Inflammatory macrophage (primary cell): ENCODE measurements at regions not wholly inside any gene's neighbourhood (a gene's known extent, or its start where the extent isn't known, plus 50 kb on each side); places are given as distances from the start of the nearest gene placed in this dataset.
"Not testable (repeated sequence)": the region's sequence is repeated elsewhere in the genome, so short reads cannot be mapped to it uniquely, and the experiment has no call there.

Source experiments
- DNase-seq, 2 donors: peaks; one replicate each; pipeline ENCODE4 v3.0.0-alpha.2; 2020 to 2022

GRCh38 chr2:212770240-212770639 is 231.6 kb upstream of the ERBB4 start:
- DNase-seq, result no peak

- DNase-seq, result no peak
Measured at GRCh38 chr2:212766921-212767320, 228.3 kb upstream of the ERBB4 start.

DNA sequence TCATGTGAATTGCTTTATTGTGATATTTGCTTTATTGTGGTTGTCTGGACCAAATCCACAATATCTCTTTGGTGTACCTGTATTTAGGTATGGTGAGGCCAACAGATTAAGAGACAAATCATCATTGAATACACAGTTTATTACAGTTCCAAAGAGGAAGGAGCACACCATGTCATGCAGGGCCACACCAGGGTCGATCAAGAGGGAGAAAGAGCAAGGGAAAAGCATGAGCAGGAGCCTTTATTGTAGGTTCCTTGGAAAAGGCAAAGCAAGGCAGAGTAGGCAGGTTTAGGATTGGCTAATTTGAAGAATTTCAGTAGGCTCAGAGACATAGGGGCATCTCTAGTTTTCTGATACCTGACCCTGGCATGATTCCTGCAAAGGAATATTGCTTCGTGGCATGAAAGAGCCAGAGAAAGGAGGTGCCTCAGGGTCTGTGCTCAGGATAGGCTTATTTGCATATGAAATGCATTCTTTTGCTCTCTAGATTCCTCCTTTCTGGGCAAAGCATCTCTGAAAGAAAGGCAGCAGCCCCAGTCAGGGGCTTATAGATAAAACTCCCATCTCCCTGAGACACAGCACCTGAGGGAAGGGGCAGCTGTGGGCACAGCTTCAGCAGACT is 214.2 kb upstream of the ERBB4 start:
- no peak for DNase-seq

DNA sequence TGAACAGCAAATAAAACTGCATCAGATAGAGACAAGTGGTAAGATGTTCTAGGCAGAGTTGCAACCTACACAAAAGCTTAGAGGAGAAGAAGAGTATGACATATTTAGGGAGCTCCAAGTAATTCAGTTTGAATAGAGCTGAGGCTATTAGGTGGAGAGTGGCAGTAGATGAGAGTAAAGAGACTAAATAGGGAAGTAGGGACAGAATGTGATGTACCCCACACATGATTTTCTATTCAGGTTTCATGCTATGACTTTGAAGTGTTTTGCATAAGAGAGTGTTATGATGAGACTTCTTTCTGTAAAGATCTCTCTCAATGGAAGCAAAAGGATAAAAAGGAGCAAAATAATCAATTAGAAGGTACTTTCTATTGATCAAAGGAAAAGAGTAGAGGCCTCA is 206.8 kb upstream of the ERBB4 start:
- DNase-seq, result no peak

GRCh38 chr2:212737392-212738172 is 199.0 kb upstream of the ERBB4 start:
- no peak for DNase-seq

GRCh38 chr2:212736385-212736726 is 197.8 kb upstream of the ERBB4 start:
- no peak for DNase-seq

DNA sequence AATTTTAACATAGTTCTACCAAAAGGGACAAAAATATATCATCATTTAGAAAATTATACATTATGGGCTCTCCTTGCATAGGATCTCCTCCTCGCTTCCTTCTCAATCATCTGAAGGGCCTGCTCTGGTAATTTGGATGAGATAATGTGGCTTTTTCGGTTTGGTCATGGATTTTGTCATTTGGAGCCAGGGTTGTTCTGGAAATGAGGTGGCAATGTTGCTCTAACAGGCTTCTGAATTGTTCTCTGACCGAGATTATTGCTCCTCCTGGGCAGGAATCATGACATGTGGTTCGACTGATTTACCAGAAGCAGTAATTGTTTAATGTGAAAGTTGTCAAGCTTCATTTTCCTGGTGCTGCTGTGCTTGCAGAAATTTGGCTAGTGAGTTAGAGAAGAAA is 194.7 kb upstream of the ERBB4 start:
- DNase-seq, result no peak

- no peak for DNase-seq
Measured at GRCh38 chr2:212732860-212733259, 194.3 kb upstream of the ERBB4 start.

- DNase-seq, result no peak
Measured at GRCh38 chr2:212730994-212731393, 192.4 kb upstream of the ERBB4 start.

DNA sequence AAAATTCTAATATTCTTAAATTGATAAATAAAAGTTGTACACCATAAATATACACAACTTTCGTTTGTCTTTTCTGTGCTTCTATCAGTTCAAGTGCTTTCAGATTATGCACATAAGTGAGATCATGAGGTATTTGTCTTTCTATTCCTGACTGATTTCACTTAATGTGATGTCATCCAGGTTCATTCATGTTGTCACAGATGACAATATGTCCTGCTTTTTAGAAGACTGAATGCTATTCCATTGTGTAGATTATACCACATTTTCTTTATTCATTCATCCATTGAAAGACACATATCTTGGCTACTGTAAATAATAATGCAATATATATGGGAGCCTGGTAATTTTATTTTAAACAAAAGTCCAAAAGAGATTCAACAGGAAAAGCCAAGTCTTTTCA is 190.1 kb upstream of the ERBB4 start:
- DNase-seq, result no peak

GRCh38 chr2:212727751-212728150 is 189.1 kb upstream of the ERBB4 start:
- no peak for DNase-seq

DNA sequence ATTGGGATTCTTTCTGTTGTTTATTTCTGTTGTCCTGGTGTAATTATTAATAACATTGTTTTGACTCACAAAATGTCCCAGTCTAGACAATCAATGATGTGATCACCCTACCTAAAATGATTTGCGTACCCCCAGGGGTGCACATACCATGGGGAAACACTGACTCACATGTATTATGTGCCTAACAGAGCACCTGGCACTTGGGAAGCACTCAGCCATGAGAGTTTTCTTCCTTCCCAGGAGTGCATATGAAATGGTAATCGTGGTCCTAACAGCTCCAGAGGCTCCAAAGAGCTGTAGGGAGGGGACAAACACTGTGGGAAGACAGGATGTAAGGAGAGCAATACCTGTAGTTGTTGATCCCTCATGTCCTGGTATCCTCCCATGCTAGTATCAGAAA is 187.8 kb upstream of the ERBB4 start:
- no peak for DNase-seq

- DNase-seq, result no peak
Measured at GRCh38 chr2:212725180-212725579, 186.6 kb upstream of the ERBB4 start.

DNA sequence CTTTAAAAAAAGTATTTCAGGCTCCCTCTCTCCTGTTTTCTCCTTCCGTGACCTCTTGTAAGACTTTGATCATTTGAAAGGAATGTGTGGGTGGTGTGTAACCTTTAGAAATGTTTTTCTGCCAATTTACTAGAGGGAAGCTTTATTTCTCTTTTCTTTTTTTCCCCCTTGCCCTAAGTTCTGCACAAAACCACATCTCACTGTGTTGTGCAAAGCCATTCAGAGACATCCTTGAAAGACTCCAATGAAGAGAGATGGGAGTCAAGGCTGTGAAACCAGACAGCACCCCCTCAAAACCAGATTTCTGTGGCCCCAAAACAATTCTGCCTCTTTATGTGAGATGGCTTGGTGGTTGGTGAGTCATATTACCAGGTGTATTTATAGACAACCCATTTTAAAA is 184.6 kb upstream of the ERBB4 start:
- DNase-seq, result no peak

GRCh38 chr2:212722046-212722445 is 183.4 kb upstream of the ERBB4 start:
- no peak for DNase-seq

DNA sequence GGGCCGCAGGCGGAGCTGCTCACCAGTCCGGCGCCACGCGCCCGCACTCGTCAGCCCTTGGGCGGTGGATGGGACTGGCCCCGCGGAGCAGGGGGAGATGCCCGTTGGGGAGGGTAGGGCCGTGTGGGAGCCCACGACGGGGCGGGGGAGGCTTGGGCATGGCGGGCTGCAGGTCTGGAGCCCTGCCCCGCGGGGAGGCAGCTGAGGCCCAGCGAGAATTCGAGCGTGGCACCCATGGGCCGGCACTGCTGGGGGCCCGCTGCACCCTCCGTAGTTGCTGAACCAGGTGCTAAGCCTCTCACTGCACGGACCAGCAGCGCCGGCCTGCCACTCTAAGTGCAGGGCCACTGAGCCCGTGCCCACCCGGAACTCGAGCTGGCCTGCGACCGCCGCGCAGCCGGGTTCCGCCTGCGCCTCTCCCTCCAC is 182.4 kb upstream of the ERBB4 start:
- no peak for DNase-seq

DNA sequence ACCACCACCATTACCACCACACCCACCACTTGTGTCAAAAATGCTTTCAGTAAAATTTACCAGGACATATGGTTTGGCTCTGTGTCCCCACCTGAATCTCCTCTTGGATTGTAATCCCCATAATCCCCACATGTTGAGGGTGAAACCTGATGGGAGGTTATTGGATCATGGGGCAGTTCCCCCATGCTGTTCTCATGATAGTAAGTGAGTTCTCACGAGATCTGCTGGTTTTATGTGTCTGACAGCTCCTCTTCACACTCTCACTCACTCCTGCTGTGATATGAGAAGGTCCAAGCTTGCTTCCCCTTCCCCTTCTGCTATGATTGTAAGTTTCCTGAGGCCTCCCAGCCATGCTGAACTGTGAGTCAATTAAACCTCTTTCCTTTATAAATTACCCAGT is 176.8 kb upstream of the ERBB4 start:
- not testable (repeated sequence) for DNase-seq

DNA sequence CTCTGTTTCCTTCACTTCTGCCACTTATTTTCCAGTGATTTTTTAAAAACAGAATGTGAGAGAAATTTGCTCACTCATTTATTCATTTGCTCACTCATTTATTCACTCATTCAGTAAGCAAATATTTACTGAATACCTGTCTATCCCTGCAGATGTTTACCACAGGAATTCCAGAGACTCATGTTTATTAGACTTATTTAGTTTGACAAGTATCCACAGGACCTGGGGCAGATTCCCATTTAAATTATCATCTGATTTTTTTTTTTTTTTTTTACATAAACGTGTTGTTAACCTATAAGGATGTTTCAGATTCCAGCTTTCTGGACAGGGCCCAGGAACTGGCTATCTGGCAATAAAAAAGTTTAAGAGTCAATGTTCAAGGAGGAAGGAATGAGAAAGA is 175.1 kb upstream of the ERBB4 start:
- no peak for DNase-seq

DNA sequence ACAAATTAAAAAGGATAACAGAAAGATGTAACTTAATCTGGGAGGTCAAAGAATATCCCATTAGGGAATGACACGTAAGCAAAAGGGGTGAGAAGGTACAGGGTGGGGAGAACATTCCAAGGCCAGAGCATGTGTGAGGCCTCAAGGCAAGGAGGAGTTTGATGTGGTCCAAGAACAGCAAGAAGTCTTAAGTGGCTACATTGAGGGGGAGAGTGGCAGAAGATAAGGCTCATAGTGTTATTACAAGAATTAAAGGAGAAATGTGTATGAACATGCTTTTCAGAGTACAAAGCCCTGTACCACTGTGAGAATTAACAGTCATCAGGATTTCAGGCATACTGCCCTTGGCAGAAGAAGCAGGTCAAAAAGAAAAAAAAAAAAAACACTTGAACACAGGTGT is 174.4 kb upstream of the ERBB4 start:
- no peak for DNase-seq

DNA sequence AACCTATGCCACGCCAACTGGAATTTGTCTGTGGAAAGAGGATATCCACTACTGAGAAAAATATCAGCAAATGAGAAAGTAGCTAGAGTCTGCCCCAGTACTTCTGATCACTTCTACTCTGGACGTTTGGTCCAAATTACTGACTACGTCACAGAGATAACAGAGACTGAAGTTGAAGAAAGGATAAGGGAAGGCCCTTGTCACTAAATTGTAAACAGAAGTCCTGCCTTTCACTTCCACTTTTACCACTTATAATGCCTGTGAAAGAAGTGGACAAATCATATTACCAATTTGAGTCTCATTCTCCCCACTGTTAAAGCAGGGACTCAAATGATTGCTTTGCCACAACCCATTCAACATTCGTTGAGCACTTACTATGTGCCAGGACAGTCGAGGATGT is 173.9 kb upstream of the ERBB4 start:
- DNase-seq, result no peak

GRCh38 chr2:212711856-212712255 is 173.3 kb upstream of the ERBB4 start:
- no peak for DNase-seq

GRCh38 chr2:212709280-212709679 is 170.7 kb upstream of the ERBB4 start:
- no peak for DNase-seq

- no peak for DNase-seq
Measured at GRCh38 chr2:212708355-212708754, 169.8 kb upstream of the ERBB4 start.

DNA sequence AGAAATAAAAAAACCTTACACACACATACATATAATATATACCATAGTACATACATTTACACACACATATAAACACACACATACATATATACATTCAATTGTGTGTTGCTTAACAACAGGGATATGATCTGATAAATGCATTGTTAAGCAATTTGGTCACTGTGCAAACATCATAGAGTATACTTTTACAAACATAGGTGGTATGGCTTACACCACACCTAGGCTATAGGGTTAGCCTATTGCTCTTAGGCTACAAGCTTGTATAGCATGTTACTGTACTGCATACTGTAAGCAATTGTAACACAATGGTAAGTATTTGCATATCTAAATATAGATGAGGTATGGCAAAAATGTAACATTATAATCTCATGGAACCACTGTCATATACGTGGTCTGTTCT is 156.8 kb upstream of the ERBB4 start:
- no peak for DNase-seq

DNA sequence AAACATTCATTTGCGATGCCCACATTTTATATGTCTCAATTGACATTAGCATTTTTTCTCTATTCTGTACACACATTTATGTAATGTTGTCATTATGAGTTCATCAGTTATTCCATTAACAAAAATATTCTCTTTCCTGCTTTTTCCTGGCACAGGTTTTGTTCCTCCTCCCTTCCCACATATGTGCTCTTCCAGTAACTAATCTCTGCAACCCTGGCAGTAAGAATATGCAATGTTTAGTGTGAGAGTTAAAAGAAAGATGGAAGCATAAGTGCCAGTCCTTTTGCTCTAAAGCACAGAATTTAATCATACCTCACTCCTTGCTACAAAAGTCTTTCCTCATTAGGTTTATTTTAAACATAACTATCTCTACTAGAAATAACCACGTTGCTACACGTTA is 155.8 kb upstream of the ERBB4 start:
- no peak for DNase-seq
